GM12878 (cell line): ENCODE measurements at regions not wholly inside any gene's neighbourhood (a gene's known extent, or its start where the extent isn't known, plus 50 kb on each side); places are given as distances from the start of the nearest gene placed in this dataset.

Experiments used
- ATAC-seq: fragments of 200-7000 bp; cut with Tn5 transposase; 3 replicates; pipeline ENCODE4 v1.9.1; 2020; ENCODE audit warnings: mild to moderate bottlenecking, moderate library complexity
- BruUV-seq: library from RNA; stranded (reverse); fragments of 400-500 nt; replicated peaks from 2 replicates; lab custom pipeline; 2021; lab: Mats Ljungman, UMichigan
- CTCF ChIA-PET: fragments of 300-600 bp; sonication (Branson Sonifier 250); formaldehyde crosslinking; extraction: SDS; loops from one replicate; lab custom pipeline; 2021; ENCODE audit warnings: inconsistent platforms; lab: Yijun Ruan, JAX
- POLR2A ChIA-PET: fragments of 350-600 bp; formaldehyde crosslinking; extraction: SDS; loops from one replicate; lab custom pipeline; 2021; ENCODE audit warnings: inconsistent platforms; lab: Charles Lee
- RAD21 ChIA-PET: fragments of 300-600 bp; sonication (Branson Sonifier 250); formaldehyde crosslinking; loops from one replicate; lab custom pipeline; 2023; ENCODE audit warnings: antibody characterized with exemption; ENCODE audit not compliant: unreplicated experiment; lab: Charles Lee
- SMC1A ChIA-PET: fragments of 300-600 bp; sonication (Branson Sonifier 250); formaldehyde crosslinking; loops from one replicate; lab custom pipeline; 2023; ENCODE audit not compliant: unreplicated experiment, uncharacterized antibody; lab: Charles Lee
- DNase-seq: peaks from one replicate; pipeline ENCODE4 v3.0.0-alpha.2; 2011; ENCODE audit warnings: low read depth, low spot score
- FAIRE-seq: peaks from 3 replicates; lab custom pipeline; 2011; peaks lifted over from hg19 to GRCh38; lab: Jason Lieb, UNC
- H2AFZ ChIP-seq: 2 replicates; pipeline ENCODE4 v1.6.0; 2011; ENCODE audit warnings: low read depth, low read length, control low read depth; ENCODE audit not compliant: control insufficient read depth
- H3K27ac ChIP-seq: 2 replicates; pipeline ENCODE4 v1.5.1; 2011; ENCODE audit warnings: control low read depth; ENCODE audit not compliant: control insufficient read depth, insufficient read depth
- H3K27me3 ChIP-seq, 2 experiments: replicated peaks in 1 of 2; 2 replicates each; pipeline versions ENCODE4 v1.6.0 to v1.6.1; 2011; ENCODE audit warnings: low read length in 1 of 2; ENCODE audit not compliant: control insufficient read depth in 2 of 2, insufficient read depth in 2 of 2
- H3K36me3 ChIP-seq, 2 experiments: 2 replicates each; pipeline ENCODE4 v1.5.1; 2011; ENCODE audit warnings: low read length in 1 of 2; ENCODE audit not compliant: control insufficient read depth in 2 of 2, insufficient read depth in 2 of 2
- H3K4me1 ChIP-seq: 2 replicates; pipeline ENCODE4 v1.6.1; 2011; ENCODE audit warnings: mild to moderate bottlenecking, low read length, moderate library complexity, mixed read lengths; ENCODE audit not compliant: control insufficient read depth, insufficient read depth
- H3K4me2 ChIP-seq: 2 replicates; pipeline ENCODE4 v1.6.0; 2011; ENCODE audit warnings: control low read depth; ENCODE audit not compliant: control insufficient read depth, insufficient read depth
- H3K4me3 ChIP-seq: fragments of 200-600 bp; sonication (generic); 2 replicates; pipeline ENCODE4 v1.5.1; 2016
- H3K79me2 ChIP-seq: 2 replicates; pipeline ENCODE4 v1.6.0; 2011; ENCODE audit warnings: low read length; ENCODE audit not compliant: control insufficient read depth, insufficient read depth
- H3K9ac ChIP-seq: 2 replicates; pipeline ENCODE4 v1.8.0; 2011; ENCODE audit warnings: low read length, control low read depth, mixed read lengths; ENCODE audit not compliant: control insufficient read depth, insufficient read depth
- H3K9me3 ChIP-seq: replicated peaks from 3 replicates; pipeline ENCODE4 v1.5.1; 2011; ENCODE audit warnings: mild to moderate bottlenecking, low read length; ENCODE audit not compliant: control insufficient read depth, insufficient read depth
- H4K20me1 ChIP-seq: 2 replicates; pipeline ENCODE4 v1.6.0; 2011; ENCODE audit not compliant: control insufficient read depth, insufficient read depth
- CHD1 ChIP-seq: IDR thresholded peaks from 2 replicates; pipeline ENCODE4 v1.6.1; 2012; ENCODE audit warnings: low read depth, low read length, improper control_type of control experiment
- CREM ChIP-seq: IDR thresholded peaks from 2 replicates; pipeline ENCODE4 v1.6.1; 2014; ENCODE audit warnings: antibody characterized with exemption, low read depth
- LARP7 ChIP-seq: fragments of 450-650 bp; IDR thresholded peaks from 2 replicates; pipeline ENCODE4 v1.6.1; 2017; ENCODE audit warnings: mild to moderate bottlenecking
- MEF2A ChIP-seq: IDR thresholded peaks from 2 replicates; pipeline ENCODE4 v1.6.1; 2011; ENCODE audit warnings: low read depth, mild to moderate bottlenecking, low read length, moderate library complexity; ENCODE audit not compliant: insufficient read depth
- MTA2 ChIP-seq: fragments of 450-650 bp; IDR thresholded peaks from 2 replicates; pipeline ENCODE4 v1.6.1; 2016; ENCODE audit warnings: low read depth, mild to moderate bottlenecking, moderate library complexity
- NFXL1 ChIP-seq: fragments of 450-650 bp; IDR thresholded peaks from 2 replicates; pipeline ENCODE4 v1.6.1; 2017; ENCODE audit warnings: antibody characterized with exemption, mild to moderate bottlenecking, borderline replicate concordance
- PRDM15 ChIP-seq: fragments of 450-650 bp; formaldehyde crosslinking; IDR thresholded peaks from 2 replicates; pipeline ENCODE4 v1.4.0; 2020; ENCODE audit warnings: mild to moderate bottlenecking, moderate library complexity
- RAD21 ChIP-seq: IDR thresholded peaks from 2 replicates; pipeline ENCODE4 v1.6.1; 2011; ENCODE audit warnings: mild to moderate bottlenecking, low read depth, low read length, moderate library complexity; ENCODE audit not compliant: insufficient read depth
- RB1 ChIP-seq: fragments of 450-650 bp; formaldehyde crosslinking; IDR thresholded peaks from 2 replicates; pipeline ENCODE4 v1.6.1; 2017; ENCODE audit warnings: mild to moderate bottlenecking, borderline replicate concordance
- RBBP5 ChIP-seq: fragments of 200-600 bp; sonication (generic); conservative IDR thresholded peaks from 2 replicates; pipeline ENCODE4 v1.6.1; 2016
- SMAD5 ChIP-seq: IDR thresholded peaks from 2 replicates; pipeline ENCODE4 v1.6.1; 2016; ENCODE audit warnings: antibody characterized with exemption, low read depth
- SMARCA5 ChIP-seq: fragments of 450-650 bp; IDR thresholded peaks from 2 replicates; pipeline ENCODE4 v1.6.1; 2017; ENCODE audit warnings: mild to moderate bottlenecking
- SP1 ChIP-seq: IDR thresholded peaks from one replicate; pipeline ENCODE4 v1.6.1; 2011; ENCODE audit warnings: low read depth, low read length
- STAT3 ChIP-seq: IDR thresholded peaks from 2 replicates; pipeline ENCODE4 v1.6.1; 2011; ENCODE audit warnings: low read depth, low read length, improper control_type of control experiment
- TCF3 ChIP-seq: IDR thresholded peaks from 2 replicates; pipeline ENCODE4 v1.6.1; 2012; ENCODE audit warnings: low read depth, mild to moderate bottlenecking, low read length, borderline replicate concordance; ENCODE audit not compliant: insufficient read depth
- YBX1 ChIP-seq: fragments of 450-650 bp; IDR thresholded peaks from 2 replicates; pipeline ENCODE4 v1.6.1; 2016; ENCODE audit warnings: antibody characterized with exemption
- ZNF24 ChIP-seq: fragments of 450-650 bp; IDR thresholded peaks from 2 replicates; pipeline ENCODE4 v1.6.1; 2017; ENCODE audit warnings: antibody characterized with exemption, mild to moderate bottlenecking
- ZNF384 ChIP-seq: IDR thresholded peaks from 2 replicates; pipeline ENCODE4 v1.6.1; 2012; ENCODE audit warnings: low read depth, mild to moderate bottlenecking, low read length, improper control_type of control experiment, borderline replicate concordance
- ZZZ3 ChIP-seq: IDR thresholded peaks from 2 replicates; pipeline ENCODE4 v1.6.1; 2011; ENCODE audit warnings: low read depth; ENCODE audit not compliant: control insufficient read depth, insufficient read length
- WGBS: methylation state at CpG from one replicate; pipeline ENCODE4 v1.1.6; 2016; ENCODE audit warnings: low lambda C conversion rate; ENCODE audit not compliant: insufficient replicate concordance, insufficient coverage; ENCODE audit errors: missing lambda C conversion rate; 5-methylcytosine and 5-hydroxymethylcytosine counted together
- in situ Hi-C: fragments of 300-500 bp; cut with MboI; formaldehyde crosslinking; loops from 9 replicates; pipeline ENCODE4 v1.14.3; 2018; ENCODE audit warnings: mixed read lengths
- intact Hi-C: fragments of 100-400 bp; cut with micrococcal nuclease; formaldehyde crosslinking; loops from one replicate; pipeline ENCODE4 v1.14.2; 2022; ENCODE audit not compliant: unreplicated experiment

GRCh38 chr4:67048530-67048929 is 496.8 kb downstream of the CENPC start:
- Histone ChIP-seq H3K4me1 (no peaks in the 10 kb centered on the region), H3K27me3 (no peaks in the 10 kb centered on the region), H3K27ac (no peak overlapping the region), H3K36me3 (no peaks in the 10 kb centered on the region), H3K9ac (no peak overlapping the region), H3K4me3 (no peak overlapping the region), H3K79me2 (no peaks in the 10 kb centered on the region), H3K9me3 (no peaks in the 10 kb centered on the region), H4K20me1 (no peaks in the 10 kb centered on the region), H2AFZ (no peak overlapping the region), H3K4me2 (no peak overlapping the region)
- RAD21 ChIA-PET, result no interaction called here
- in situ Hi-C loops, result no loop called here
- SMC1A ChIA-PET, result no interaction called here
- ATAC-seq (peak; percentile 24; the same call in 1 of the 3 replicates), DNase-seq (no peak), FAIRE-seq (peak; percentile 72)
- intact Hi-C loops, result no loop called here
- WGBS, result 5% methylated on average over 2 of the region's 2 CpGs
- CTCF ChIA-PET, result interaction anchor here (1.3 kb wide), 1 partner anchor 13 kb away, joined by 3 read pairs; no protein-coding TSS in a partner anchor
- POLR2A ChIA-PET, result no interaction called here
- BruUV-seq, result no TSS peak
- TF ChIP-seq MEF2A (no peak), CHD1 (no peak), LARP7 (no peak), RB1 (no peak), STAT3 (no peak), MTA2 (no peak)

- intact Hi-C loops, result no loop called here
- in situ Hi-C loops, result no loop called here
- SMC1A ChIA-PET, result no interaction called here
- TF ChIP-seq RAD21 (no peak), RBBP5 (no peak), PRDM15 (CRISPR knock-in tag) (no peak), SMARCA5 (no peak), SP1 (no peak), YBX1 (no peak), TCF3 (no peak), SMAD5 (no peak), NFXL1 (no peak), ZNF384 (no peak), ZZZ3 (no peak), ZNF24 (no peak), CREM (no peak)
Measured at GRCh38 chr4:67040315-67040714, 505.0 kb downstream of the CENPC start.

More at GRCh38 chr4:67040315-67040714, 505.0 kb downstream of the CENPC start:
- H2AFZ ChIP-seq, result no peak overlapping the region
- no peak for DNase-seq
- H3K27me3 ChIP-seq, result no peaks in the 10 kb centered on the region
- no peak overlapping the region for H3K27ac ChIP-seq
- no peak overlapping the region for H3K9ac ChIP-seq
- H3K4me1 ChIP-seq, result no peaks in the 10 kb centered on the region
- no peak overlapping the region for H3K4me3 ChIP-seq
- WGBS, result 3% methylated on average over 2 of the region's 2 CpGs
- no peaks in the 10 kb centered on the region for H3K79me2 ChIP-seq
- ChIA-PET RAD21 (no interaction called here), POLR2A (no interaction called here), CTCF (no interaction called here)
- no peaks in the 10 kb centered on the region for H3K36me3 ChIP-seq
- H3K9me3 ChIP-seq, result no peaks in the 10 kb centered on the region
- BruUV-seq, result no TSS peak
- H3K4me2 ChIP-seq, result no peak overlapping the region
- no peak for ATAC-seq
- no peak for FAIRE-seq
- H4K20me1 ChIP-seq, result no peaks in the 10 kb centered on the region
